Activated CD8-positive, alpha-beta T cell treated with anti-CD3 and anti-CD28 coated beads for 36 hours (primary cell): ENCODE measurements at regions not wholly inside any gene's neighbourhood (a gene's known extent, or its start where the extent isn't known, plus 50 kb on each side); places are given as distances from the start of the nearest gene placed in this dataset.

Experiments used
- ATAC-seq: fragments of 200-7000 bp; cut with Tn5 transposase; one replicate; pipeline ENCODE4 v1.10.0; 2021; ENCODE audit warnings: mild to moderate bottlenecking, moderate library complexity
- CTCF ChIA-PET: fragments of 350-600 bp; sonication (Branson Sonifier 250); formaldehyde crosslinking; loops from one replicate; lab custom pipeline; 2021; ENCODE audit warnings: antibody characterized with exemption; lab: Charles Lee
- POLR2A ChIA-PET: fragments of 350-600 bp; sonication (Branson Sonifier 250); formaldehyde crosslinking; loops from one replicate; lab custom pipeline; 2021; ENCODE audit warnings: antibody characterized with exemption; lab: Charles Lee
- DNase-seq: peaks from one replicate; pipeline ENCODE4 v3.0.0-alpha.2; 2020
- H3K27ac Mint-ChIP-seq: one replicate; pipeline ENCODE4 v1.8.0; 2021; ENCODE audit warnings: mild to moderate bottlenecking, mixed read lengths
- H3K27me3 Mint-ChIP-seq: one replicate; pipeline ENCODE4 v1.8.0; 2021; ENCODE audit warnings: mixed read lengths
- H3K36me3 Mint-ChIP-seq: one replicate; pipeline ENCODE4 v1.8.0; 2021; ENCODE audit warnings: low read depth, mixed read lengths
- H3K4me1 Mint-ChIP-seq: one replicate; pipeline ENCODE4 v1.8.0; 2021; ENCODE audit warnings: low read depth, mixed read lengths
- H3K4me3 Mint-ChIP-seq: one replicate; pipeline ENCODE4 v1.8.0; 2021; ENCODE audit warnings: mild to moderate bottlenecking, moderate library complexity, mixed read lengths
- H3K9me3 Mint-ChIP-seq: one replicate; pipeline ENCODE4 v1.8.0; 2021; ENCODE audit warnings: mixed read lengths
- intact Hi-C: fragments of 100-400 bp; cut with micrococcal nuclease; formaldehyde crosslinking; loops from one replicate; pipeline ENCODE4 v1.10.0; 2022
- TF ChIP-seq, protein P1 (sequence below): fragments of 200-600 bp; IDR thresholded peaks from one replicate; pipeline ENCODE4 v1.8.0; 2022; ENCODE audit warnings: antibody characterized with exemption, mild to moderate bottlenecking

DNA sequence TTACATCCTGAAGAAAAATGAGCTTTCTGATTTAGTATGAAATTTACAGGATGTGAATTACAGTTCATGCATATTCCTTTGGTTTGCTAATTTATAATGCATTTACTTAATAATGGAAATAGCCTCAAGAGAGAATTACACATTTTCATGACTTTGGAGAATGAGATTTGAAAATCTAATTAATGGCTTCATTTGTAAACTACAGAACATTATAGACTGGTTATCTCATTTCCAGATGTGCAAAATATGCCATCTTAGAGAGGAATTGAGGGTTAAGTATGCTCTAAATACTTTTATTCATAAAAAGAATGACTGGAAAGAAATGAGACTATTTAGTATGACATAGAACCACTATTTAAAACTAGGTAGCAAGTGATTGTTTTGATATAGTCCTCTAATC is 94.2 kb upstream of the DNAJC10 start:
- ATAC-seq (no peak), DNase-seq (no peak)
- POLR2A ChIA-PET, result no interaction called here
- H3K27me3 Mint-ChIP-seq, result peaks cover 3% of the 10 kb centered on the region
- intact Hi-C loops, result no loop called here
- no peaks in the 10 kb centered on the region for H3K9me3 Mint-ChIP-seq
- H3K4me3 Mint-ChIP-seq, result no peak overlapping the region
- no peak overlapping the region for H3K27ac Mint-ChIP-seq
- CTCF ChIA-PET, result no interaction called here
- H3K36me3 Mint-ChIP-seq, result no peaks in the 10 kb centered on the region
- no peaks in the 10 kb centered on the region for H3K4me1 Mint-ChIP-seq
- TF ChIP-seq, protein P1, sequence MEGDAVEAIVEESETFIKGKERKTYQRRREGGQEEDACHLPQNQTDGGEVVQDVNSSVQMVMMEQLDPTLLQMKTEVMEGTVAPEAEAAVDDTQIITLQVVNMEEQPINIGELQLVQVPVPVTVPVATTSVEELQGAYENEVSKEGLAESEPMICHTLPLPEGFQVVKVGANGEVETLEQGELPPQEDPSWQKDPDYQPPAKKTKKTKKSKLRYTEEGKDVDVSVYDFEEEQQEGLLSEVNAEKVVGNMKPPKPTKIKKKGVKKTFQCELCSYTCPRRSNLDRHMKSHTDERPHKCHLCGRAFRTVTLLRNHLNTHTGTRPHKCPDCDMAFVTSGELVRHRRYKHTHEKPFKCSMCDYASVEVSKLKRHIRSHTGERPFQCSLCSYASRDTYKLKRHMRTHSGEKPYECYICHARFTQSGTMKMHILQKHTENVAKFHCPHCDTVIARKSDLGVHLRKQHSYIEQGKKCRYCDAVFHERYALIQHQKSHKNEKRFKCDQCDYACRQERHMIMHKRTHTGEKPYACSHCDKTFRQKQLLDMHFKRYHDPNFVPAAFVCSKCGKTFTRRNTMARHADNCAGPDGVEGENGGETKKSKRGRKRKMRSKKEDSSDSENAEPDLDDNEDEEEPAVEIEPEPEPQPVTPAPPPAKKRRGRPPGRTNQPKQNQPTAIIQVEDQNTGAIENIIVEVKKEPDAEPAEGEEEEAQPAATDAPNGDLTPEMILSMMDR, result no peak

DNA sequence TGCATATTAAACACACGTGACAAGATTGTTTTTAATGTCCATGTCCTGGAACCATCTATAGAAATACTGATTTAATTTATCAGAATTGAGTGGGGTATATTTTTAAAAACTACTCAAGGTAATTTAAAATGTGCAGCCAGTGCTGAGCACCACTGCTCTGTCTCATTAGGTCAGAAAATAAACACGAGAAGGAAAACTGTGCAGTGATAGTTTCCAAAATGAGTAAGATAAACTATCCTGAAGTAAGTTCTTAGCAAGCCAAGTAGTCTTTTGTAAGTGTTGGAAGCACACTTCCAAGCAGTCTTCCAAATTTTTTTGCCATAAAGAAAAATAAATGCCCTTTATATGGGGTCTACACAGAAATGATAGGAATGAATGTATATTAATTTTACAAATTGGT is 93.8 kb upstream of the DNAJC10 start:
- Mint-ChIP-seq H3K4me1 (no peaks in the 10 kb centered on the region), H3K9me3 (no peaks in the 10 kb centered on the region), H3K27me3 (peaks cover 3% of the 10 kb centered on the region), H3K36me3 (no peaks in the 10 kb centered on the region), H3K4me3 (no peak overlapping the region), H3K27ac (no peak overlapping the region)
- TF ChIP-seq, protein P1, result no peak
- no peak for ATAC-seq
- ChIA-PET POLR2A (no interaction called here), CTCF (no interaction called here)
- DNase-seq, result no peak
- intact Hi-C loops, result no loop called here

DNA sequence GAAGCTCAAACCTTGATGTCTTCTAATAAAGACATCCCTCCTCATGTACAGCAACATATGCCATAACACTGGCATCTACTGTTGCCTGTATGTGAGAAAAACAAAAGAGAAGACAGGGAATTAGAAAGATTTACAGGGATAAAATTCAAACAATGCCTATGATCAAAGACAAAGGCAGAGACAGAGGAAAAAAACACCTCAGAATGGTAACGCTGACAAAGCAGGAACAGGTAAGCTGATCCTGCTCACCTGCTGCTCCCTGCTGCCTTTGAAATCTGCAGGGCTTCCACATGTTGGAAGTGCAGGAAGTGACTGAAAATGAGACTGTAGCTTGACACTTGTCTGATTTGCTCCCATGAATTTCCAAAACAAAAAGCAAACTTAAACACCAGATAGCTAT is 90.2 kb upstream of the DNAJC10 start:
- Mint-ChIP-seq H3K4me3 (no peak overlapping the region), H3K36me3 (no peaks in the 10 kb centered on the region), H3K27me3 (peaks cover 10% of the 10 kb centered on the region), H3K9me3 (no peaks in the 10 kb centered on the region), H3K4me1 (no peaks in the 10 kb centered on the region), H3K27ac (no peak overlapping the region)
- no peak for DNase-seq
- ChIA-PET CTCF (no interaction called here), POLR2A (no interaction called here)
- TF ChIP-seq, protein P1, result no peak
- intact Hi-C loops, result no loop called here
- ATAC-seq, result no peak

DNA sequence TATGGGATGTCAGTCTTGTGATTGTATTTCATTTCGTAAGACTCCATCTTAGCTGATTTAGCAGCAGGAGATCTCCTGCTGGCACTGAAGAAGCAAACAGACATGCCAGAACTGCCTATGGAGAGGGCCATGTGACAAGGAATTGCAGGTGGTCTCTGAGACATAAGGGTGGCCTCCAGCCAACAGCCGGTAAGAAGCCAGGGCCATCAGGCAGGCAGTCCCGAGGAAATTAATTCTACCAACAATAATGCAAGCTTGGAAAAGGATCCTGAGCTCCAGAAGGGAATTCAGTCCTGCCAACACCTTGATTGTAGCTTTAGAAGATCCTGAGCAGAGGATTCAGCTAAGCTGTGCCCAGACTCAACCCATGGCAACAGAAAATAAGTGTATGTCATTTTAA is 87.1 kb upstream of the DNAJC10 start:
- Mint-ChIP-seq H3K27ac (no peak overlapping the region), H3K27me3 (peaks cover 11% of the 10 kb centered on the region), H3K4me1 (no peaks in the 10 kb centered on the region), H3K9me3 (no peaks in the 10 kb centered on the region), H3K4me3 (no peak overlapping the region), H3K36me3 (no peaks in the 10 kb centered on the region)
- TF ChIP-seq, protein P1, result no peak
- CTCF ChIA-PET, result no interaction called here
- no peak for DNase-seq
- intact Hi-C loops, result no loop called here
- POLR2A ChIA-PET, result no interaction called here
- ATAC-seq, result no peak

DNA sequence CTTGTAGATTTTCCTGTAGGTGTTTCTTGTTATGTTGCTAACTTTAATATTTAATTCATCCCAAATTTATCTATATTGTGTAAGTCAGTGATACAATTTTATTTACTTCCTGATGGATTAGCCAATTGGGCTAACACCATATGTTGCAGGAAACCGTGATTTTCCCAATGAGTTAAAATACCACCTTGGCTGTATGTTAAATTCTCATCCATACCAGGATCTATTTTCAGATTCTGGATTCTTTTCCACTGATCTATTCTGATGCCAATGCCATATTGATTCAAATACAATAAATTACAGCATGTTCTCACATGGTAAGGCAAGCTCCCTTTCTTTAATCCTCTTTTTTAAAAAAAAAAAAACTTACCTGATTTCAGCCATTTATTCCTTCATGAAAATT is 85.8 kb upstream of the DNAJC10 start:
- no peaks in the 10 kb centered on the region for H3K9me3 Mint-ChIP-seq
- ATAC-seq (no peak), DNase-seq (no peak)
- no peaks in the 10 kb centered on the region for H3K36me3 Mint-ChIP-seq
- ChIA-PET CTCF (no interaction called here), POLR2A (interaction anchor here (0.6 kb wide), 1 partner anchor 1430 kb away, joined by 3 read pairs; no protein-coding TSS in a partner anchor)
- no peaks in the 10 kb centered on the region for H3K4me1 Mint-ChIP-seq
- H3K4me3 Mint-ChIP-seq, result no peak overlapping the region
- H3K27ac Mint-ChIP-seq, result no peak overlapping the region
- H3K27me3 Mint-ChIP-seq, result peaks cover 11% of the 10 kb centered on the region
- intact Hi-C loops, result no loop called here
- TF ChIP-seq, protein P1, result no peak
